ENCODE measurements at regions not wholly inside any gene's neighbourhood (a gene's known extent, or its start where the extent isn't known, plus 50 kb on each side); places are given as distances from the start of the nearest gene placed in this dataset.

- no peak for TF ChIP-seq CTCF (IDR thresholded peaks at IDR 0.05)
- no peak for TF ChIP-seq EP300 (IDR thresholded peaks at IDR 0.05)
- no peak for TF ChIP-seq POLR2A (IDR thresholded peaks at IDR 0.05)
Measured at GRCh38 chr1:58888833-58889232, 105.0 kb upstream of the JUN start.

All from tibial nerve (tissue), 4 donors.